Effector CD4-positive, alpha-beta T cell (primary cell): ENCODE measurements at regions not wholly inside any gene's neighbourhood (a gene's known extent, or its start where the extent isn't known, plus 50 kb on each side); places are given as distances from the start of the nearest gene placed in this dataset.
"Not testable (repeated sequence)": the region's sequence is repeated elsewhere in the genome, so short reads cannot be mapped to it uniquely, and the experiment has no call there.

ENCODE experiments used
- DNase-seq: peaks from one replicate; pipeline ENCODE4 v3.0.0-alpha.2; 2020

DNA sequence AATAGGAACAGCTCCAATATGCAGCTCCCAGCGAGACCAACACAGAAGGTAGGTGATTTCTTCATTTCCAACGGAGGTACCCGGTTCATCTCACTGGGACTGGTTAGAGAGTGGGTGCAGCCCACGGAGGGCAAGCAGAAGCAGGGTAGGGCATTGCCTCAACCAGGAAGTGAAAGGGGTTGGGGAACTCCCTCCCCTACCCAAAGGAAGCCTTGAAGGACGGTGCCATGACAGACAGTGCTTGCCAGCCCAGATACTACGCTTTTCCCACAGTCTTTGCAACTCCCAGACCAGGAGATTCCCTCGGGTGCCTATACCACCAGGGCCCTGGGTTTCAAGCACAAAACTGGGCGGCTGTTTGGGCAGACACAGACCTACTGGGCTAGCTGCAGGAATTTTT lies 576.9 kb upstream of the NECTIN3 start:
- no peak for DNase-seq

DNA sequence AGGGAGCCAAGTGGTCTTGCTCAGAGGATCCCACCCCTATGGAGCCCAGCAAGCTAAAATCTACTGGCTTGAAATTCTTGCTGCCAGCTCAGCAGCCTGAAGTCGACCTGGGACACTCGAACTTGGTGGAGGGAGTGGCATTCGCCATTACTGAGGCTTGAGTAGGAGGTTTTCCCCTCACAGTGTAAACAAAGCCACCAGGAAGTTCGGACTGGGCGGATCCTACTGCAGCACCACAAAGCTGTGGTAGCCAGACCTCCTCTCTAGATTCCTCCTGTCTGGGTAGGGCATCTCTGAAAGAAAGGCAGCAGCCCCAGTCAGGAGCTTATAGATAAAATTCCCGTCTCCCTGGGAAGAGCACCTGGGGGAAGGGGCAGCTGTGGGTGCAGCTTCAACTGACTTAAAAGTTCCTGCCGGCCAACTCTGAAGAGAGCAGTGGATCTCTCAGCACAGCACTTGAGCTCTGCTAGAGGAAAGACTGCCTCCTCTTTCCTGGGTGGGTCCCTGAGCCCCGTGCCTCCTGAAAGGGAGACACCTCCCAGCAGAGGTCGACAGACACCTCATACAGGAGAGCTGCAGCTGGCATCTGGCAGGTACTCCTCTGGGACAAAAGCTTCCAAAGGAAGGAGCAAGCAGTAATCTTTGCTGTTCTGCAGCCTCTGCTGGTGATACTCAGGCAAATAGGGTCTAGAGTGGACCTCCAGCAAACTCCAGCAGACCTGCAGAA lies 576.3 kb upstream of the NECTIN3 start:
- no peak for DNase-seq

DNA sequence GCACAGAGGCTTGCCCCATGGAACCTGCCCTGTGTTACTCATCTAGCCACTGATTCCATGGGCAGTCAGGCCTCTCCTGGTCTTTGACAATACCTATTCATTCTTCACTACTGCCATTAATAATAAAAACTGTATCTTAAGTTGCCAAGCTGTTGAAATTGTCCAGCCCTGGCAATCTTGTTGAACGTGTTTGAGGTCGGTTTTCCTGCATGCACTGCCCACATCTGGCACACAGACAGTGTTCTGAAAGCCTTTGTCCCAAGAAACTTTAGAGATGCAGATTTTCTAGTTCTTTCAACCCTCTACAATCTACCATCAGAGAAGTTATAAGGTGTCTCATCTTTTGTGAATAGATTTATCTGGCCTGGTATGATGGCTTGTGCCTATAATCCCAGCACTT lies 567.2 kb upstream of the NECTIN3 start:
- no peak for DNase-seq

DNA sequence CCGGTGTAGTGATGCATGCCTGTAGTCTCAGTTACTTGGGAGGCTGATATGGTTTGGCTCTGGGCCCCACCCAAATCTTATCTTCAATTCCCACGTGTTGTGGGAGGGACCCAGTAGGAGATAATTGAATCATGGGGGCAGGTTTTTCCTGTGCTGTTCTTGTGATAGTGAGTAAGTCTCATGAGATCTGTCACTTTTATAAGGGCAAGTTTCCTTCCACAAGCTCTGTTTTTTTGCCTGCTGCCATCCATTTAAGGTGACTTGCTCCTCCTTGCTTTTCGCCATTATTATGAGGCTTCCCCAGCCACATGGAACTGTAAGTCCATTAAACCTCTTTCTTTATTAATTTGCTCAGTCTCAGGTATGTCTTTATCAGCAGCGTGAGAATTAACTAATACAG lies 566.7 kb upstream of the NECTIN3 start:
- DNase-seq = no peak

DNA sequence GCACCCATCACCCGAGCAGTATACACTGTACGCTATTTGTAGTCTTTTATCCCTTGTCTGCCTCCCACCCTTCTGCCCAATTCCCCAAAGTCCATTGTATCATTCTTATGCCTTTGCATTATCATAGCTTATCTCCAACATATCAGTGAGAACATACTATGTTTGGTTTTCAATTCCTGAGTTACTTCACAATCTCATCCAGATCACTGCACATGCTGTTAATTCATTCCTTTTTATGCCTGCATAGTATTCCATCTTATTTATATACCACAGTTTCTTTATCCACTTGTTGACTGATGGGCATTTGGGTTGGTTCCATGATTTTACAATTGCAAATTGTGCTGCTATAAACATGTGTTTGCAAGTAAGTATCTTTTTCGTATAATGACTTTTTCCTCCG lies 564.7 kb upstream of the NECTIN3 start:
- DNase-seq = no peak

DNA sequence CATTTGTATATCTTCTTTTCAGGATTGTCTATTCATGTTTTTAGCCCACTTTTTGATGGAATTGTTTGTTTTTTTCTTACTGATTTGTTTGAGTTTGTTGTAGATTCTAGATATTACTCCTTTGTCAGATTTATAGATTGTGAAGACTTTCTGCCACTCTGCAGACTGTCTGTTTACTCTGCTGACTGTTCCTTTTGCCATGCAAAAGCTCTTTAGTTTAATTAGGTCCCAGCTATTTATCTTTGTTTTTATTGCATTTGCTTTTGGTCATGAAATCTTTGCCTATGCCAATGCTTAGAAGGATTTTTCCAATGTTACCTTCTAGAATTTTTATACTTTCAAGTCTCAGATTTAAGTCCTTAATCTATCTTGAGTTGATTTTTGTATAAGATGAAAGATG lies 564.0 kb upstream of the NECTIN3 start:
- not testable (repeated sequence) for DNase-seq

DNA sequence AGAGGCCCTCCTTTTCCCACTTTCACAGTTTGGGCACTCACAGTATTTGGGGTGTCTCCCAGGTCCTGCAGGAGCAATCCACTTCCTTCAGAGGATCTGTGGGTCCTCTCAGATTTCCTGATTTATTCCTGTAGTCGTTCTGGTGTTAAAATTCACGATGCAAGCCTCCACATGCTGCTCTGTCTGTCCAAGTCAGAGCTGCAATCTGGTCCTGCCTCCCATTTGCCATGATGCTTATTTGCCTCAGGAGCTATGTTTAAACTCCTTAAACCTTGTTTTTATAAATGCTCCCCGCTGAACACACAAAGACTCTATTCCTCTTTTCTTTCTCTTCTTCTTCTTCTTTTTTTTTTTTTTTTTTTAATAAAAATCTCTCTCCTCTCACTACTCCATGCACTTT lies 558.7 kb upstream of the NECTIN3 start:
- no peak for DNase-seq

DNA sequence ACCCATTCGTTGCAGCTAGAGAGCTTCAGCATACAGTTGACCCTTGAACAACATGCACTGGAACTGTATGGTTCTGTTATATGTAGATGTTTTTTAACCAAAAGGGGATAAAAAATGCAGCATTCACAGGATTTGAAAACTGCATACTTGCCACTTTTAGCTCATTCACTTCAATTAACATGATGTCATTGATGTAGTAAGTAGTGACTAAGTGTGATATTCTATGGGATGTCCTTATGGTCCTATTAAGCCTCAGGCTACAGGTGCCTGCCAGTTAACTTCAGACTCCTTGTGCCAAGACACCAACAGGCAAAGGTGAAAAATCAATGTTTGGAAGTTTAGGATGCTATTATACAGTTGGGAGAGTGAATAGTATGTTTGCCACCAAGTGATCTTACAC lies 553.6 kb upstream of the NECTIN3 start:
- no peak for DNase-seq

DNA sequence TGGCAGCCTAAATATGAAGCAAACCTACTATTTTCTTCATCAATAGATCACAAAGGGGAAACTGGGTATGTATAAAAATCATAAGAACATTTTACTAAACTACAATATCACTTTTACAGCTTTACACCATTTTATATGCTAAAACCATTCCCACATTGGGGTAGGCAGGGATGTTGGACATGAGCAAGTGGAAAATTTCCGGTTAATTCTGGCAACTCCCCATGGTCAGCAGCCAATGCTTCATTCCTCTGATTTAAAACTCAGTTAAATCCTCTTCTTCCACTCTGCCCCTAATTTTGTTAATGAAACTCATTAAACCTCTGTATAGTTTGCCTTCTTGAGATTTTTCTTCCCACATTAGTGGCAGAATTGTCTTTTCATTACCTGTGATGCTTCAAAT lies 552.5 kb upstream of the NECTIN3 start:
- no peak for DNase-seq

DNA sequence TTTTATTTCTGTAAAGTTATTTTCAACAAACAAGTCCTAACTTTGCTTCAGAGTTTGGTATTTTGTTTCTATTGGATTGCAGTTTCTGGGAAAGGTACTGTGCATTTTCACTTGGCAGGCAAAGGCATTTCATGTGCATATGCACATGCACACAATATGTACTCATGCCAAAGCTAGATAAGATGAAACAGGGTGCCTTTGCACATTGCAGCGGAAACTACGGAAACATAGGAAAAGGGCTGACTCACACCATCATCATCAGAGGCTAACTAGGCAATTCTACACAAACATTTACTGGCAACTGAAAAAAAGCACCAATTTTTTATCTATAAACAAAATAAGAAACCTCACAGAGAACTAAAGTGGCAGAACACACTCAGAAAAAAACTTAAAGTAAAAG lies 550.6 kb upstream of the NECTIN3 start:
- DNase-seq = no peak

DNA sequence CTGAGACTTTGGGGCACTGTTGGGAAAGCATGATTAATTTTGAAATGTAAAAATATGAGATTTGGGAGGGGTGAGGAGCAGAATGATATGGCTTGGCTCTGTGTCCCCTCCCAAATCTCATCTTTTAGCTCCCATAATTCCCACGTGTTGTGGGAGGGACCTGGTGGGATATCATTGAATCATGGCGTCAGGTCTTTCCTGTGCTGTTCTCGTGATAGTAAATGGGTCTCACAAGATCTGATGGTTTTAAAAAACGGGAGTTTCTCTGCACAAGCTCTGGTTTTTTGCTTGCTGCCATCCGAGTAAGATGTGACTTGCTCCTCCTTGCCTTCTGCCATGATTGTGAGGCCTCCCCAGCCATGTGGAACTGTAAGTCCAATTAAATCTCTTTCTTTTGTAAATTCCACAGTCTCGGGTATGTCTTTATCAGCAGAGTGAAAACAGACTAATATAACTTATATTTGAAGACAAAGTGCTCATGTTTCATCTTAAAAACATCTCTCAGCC lies 546.0 kb upstream of the NECTIN3 start:
- DNase-seq = not testable (repeated sequence)

DNA sequence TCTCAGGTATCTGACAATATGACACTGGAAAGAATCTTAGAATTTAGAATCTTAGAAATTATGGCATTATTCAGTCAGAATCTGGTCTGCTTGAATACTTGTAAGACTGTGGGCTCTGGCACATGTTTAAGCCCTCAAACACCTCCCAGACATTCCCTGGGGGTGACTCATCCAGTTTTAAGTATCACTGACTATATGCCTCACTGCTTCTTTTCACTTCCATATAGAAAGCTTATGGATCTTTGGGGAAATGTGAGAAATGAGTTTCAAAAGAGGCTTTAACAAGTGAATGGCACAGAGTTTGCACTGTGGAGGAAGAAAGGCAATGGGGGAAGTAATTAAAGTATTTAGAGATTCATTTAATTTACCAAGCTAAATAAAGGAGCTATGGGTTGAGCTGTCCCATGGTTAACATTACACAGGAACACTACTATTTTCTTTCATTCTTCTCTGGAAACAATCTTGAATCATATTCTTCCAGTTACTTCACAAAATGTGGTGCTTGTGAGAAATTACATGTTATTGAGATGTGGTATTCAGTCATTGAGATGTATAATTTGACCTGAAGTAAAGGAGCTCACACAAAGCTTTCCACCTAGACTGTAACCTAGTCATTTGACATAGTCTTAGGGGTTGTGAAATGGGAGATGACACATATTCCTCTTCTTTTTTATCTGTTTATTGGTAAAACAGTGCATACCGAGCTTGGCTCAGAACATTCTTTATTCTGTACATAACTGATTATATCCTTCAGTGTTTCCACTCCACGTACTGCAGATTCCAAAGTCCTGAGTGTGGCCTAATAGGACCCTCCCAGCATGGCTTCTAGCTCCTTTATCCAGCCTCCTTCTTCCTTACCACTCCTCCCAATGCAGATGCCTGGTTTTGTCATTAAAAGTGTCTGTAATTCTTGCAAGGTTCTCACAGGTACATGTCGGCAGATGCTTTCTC lies 544.6 kb upstream of the NECTIN3 start:
- no peak for DNase-seq

DNA sequence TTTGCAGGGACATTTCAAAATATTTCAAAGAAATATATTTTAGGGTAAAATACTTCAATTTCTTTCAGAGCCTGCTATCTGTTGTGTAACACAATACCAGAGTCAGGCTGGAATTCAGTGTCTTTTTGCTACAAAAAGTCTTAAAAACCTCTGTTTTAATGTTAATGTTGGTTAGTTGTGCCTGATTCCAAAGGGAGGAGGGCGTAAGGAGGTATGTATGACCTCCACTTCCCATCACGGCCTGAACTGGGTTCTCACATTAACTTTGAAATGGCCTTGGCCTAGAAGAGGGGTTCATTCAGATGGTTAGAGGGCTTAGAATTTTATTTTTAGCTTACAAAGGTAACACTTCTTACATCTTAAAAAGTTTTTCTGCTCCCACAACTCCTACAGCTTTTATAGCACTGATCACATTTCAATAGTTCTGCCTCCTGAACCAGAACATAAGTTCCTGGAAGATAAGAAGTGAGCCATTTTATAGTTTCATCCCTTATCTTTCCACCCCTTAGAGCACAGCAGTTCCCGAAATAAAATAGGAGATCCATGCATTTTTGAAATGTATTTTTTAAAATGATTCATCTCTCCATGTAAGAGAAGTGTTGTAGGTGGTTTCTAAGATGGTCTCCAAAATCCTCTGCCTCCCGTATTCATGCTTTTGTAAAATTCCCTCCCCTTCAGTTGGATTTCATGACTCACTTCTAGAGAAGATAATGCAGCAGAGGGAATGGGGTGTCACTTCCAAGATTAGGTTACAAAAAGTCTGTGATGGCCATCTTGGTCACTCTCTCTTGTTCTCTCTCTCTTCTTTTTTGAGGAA lies 543.1 kb upstream of the NECTIN3 start:
- no peak for DNase-seq

DNA sequence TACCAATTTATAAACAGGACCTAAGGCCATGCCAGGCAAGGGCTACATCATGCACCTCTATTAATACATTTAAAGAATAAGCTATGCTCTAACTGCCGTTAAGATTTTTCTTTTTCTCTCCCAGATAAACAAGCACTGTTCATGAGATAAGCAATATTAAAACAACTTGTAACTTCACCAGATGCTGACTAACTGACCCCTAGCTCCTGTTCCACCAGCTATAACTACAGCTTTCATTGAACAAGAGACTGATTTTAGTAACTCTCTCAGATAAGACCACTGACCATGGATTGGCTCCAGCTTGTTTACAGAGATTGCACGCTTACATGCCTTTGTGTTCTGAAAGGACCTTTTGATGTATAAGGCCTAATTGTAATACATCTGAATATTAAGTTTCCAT lies 540.7 kb upstream of the NECTIN3 start:
- no peak for DNase-seq

DNA sequence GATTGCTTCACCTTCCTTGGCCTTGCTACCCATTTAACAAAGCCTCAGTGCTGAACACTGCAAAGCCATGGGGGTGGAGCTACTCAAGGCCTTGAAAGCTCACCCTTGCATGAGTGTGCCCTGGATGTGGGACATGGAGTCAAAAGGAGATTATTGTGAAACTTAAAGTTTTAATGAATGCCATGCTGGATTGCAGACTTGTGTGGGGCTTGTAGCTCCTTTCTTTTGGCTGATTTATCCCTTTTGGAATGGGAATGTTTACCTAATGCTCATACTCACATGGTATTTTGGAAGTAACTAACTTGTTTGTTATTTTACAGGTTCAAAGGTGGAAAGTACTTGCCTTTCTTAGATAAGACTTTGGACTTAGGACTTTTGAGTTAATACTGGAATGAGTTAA lies 538.5 kb upstream of the NECTIN3 start:
- DNase-seq = no peak

DNA sequence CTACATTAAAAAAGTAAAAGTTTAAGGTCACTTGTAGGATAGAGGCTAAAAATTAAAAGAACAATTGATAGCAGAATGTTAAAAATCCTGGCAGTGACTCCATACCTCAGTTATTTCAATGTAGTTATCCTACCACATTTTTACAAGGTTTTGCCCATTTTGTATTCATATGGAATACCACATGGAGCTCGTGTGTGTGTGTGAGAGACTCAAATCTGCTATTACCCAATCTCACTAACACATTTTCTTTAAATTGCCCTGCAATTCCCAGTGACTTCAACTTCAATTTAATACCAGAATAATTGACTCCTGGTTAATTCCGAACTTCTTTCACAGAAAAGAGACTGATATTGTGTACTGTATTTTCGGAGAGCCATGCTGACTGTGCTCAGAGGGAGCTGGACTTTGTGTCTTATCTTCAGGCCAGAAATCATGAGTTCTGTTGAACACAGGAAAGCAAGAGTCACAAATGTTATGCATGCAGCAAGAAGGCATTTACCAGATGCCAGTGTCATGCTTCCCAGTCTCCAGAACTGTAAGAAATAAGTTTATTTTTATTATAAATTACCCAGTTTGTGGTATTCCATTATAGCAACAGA lies 529.0 kb upstream of the NECTIN3 start:
- no peak for DNase-seq

DNA sequence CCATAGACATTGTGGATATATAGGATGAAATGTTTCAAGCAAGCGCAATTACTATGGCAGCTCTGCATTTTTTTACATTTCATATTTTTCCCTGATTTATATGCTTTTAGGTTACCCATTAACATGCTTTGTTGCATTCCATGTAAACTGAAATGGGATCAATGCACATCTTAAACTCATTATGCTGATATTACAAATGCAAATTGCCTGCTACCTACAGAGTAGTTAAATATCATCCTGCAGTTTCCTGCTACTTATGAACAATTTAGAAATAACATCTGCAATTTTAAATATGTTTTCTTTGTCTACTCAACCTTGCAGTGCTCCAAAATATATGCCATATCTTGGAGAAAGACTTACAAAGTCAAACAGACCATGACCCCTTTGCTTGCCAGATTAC lies 526.9 kb upstream of the NECTIN3 start:
- DNase-seq = no peak

DNA sequence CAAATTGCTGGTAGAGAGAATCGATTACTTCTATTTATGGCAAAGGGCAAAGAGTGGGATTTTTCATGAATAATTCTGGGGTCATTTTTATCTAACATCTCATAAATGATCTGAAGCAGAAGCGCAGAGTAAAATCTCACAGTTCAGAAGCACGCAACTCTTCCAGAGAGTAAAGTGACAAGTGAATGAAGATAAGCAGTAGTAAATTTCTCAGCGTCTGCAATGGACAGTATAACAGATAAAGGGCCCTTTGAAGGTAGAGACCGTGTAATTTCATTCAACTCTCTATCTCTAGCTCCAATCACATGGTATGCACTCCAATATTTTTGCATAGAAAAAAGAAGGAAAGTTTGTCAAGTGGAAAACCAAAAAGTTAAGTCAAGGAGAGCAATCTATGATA lies 521.1 kb upstream of the NECTIN3 start:
- DNase-seq = no peak

DNA sequence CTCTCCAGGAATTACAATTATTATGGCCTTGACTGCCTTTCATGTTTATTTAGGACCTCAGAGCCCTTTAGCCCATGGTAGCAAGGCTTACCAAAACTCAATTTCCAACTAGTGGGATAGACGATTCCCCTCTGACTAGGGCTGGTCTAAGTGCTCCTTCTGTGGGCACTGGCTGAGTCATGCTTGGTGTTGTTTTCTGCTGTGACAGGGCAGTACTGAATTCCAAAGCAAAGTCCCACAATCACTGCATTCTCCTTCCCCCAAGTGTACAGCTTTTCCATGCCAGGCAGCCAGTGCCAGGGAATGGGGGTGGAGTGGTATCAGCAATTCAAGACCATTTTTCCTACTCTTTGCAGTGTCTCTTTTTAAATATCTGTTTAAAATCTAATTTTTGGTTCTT lies 509.0 kb upstream of the NECTIN3 start:
- DNase-seq = no peak

DNA sequence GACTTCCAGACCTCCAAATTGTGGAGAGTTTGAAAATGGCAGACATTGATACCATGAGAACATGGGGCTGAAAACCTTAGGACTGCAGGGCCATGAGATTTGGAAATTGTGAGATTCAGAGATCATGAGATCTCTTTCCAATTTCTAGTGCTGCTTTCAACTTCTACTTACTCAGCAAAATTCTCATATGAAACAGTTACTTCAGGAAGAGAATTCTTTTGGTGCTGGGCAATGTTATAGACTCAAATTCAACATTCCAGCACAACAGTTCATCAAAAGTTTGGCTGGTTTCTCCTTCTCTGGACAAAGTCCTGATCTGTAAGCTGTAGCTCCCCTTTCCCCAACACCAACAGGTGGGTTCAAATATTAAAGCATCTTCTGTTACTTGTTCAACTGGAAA lies 506.9 kb upstream of the NECTIN3 start:
- no peak for DNase-seq

DNA sequence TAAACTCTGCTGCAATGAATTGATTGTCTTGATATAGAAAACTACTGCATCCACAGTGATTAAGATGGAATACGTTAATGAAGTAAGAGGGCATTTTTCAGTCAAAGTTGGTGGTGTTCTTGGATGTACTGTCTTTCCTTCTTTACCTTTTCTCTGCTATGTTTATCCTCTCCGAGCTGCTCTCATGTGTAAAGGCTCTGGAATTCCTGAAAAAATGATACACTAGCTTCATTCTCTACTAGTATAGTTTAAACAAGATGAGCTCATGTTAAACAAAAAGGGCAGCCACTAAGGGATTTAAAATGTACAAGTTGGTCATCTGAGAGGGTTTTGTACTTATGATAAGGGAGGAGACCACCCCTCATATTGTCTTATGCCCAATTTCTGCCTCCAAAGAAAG lies 504.6 kb upstream of the NECTIN3 start:
- DNase-seq = no peak

DNA sequence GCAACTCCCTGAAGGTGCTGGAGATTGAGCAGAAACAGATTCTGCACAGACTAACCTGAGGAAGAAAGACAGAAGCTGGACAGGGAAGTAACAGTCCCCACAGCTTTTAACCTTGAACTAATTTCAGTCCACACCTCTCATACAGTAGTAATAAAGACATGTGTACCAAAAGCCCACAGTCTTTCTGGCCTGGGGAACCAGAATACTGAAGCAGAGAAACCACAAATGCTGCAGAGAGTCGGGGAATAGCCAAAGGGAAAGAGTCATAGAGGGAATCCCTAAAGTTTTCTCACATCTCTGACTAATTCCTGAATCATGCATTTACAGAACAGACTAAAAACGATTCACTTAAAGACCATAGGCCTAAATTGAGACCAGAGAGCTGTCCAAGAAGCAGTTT lies 503.4 kb upstream of the NECTIN3 start:
- no peak for DNase-seq

DNA sequence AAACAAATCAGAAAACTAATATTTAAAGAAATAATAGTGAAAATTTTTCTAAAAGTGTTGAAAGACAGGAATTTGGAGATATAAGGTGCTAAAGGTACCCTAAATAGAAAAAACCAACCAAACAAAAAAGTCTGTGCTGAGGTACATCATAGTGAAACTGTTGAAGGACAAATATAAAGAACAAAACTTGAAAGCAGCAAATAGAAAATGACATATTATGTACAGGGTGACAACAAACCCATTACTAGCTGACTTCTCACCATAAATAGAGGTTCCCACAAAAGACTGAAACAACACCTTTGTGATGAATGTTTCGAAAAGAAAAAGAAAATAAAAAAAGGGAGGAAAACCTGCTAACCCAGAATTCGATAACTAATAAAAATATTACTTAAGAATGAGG lies 502.5 kb upstream of the NECTIN3 start:
- DNase-seq = no peak
